Fibroblast of lung (primary cell): ENCODE measurements at regions not wholly inside any gene's neighbourhood (a gene's known extent, or its start where the extent isn't known, plus 50 kb on each side); places are given as distances from the start of the nearest gene placed in this dataset.

Experiments
- CTCF ChIP-seq, 2 donors: IDR thresholded peaks in 1 of 2; conservative IDR thresholded peaks in 1 of 2; 1 replicate in 1 of 2; 2 replicates in 1 of 2; pipeline ENCODE4 v1.5.1; 2011 to 2012; ENCODE audit warnings: low read length in 2 of 2, control low read depth in 1 of 2, inconsistent platforms in 1 of 2, low read depth in 1 of 2, mild to moderate bottlenecking in 1 of 2
- EZH2 ChIP-seq: IDR thresholded peaks from 2 replicates; pipeline ENCODE4 v1.5.1; 2012; ENCODE audit warnings: low read length, control low read depth, mild to moderate bottlenecking; ENCODE audit errors: missing control alignments

- TF ChIP-seq CTCF (conservative IDR thresholded peaks at IDR 0.05 in 1 of 2, IDR thresholded peaks at IDR 0.05 in 1 of 2; ENCODE audit: low read depth in 1 of 2, low read length in 2 of 2) (no peak), EZH2 (no peak)
Measured at GRCh38 chr14:101070540-101071492, 167.3 kb upstream of the RTL1 start.
